IgD-negative memory B cell (primary cell): ENCODE measurements at regions not wholly inside any gene's neighbourhood (a gene's known extent, or its start where the extent isn't known, plus 50 kb on each side); places are given as distances from the start of the nearest gene placed in this dataset.
A peak's percentile ranks its signal among the peaks of the same experiment; 100 is the strongest.

ENCODE experiments used
- H3K27ac Mint-ChIP-seq, 3 donors: one replicate each; pipeline ENCODE4 v1.8.0; 2020 to 2022; ENCODE audit warnings: mild to moderate bottlenecking in 3 of 3, mixed read lengths in 3 of 3, moderate library complexity in 1 of 3
- H3K27me3 Mint-ChIP-seq: one replicate; pipeline ENCODE4 v1.8.0; 2021; ENCODE audit warnings: mixed read lengths
- H3K36me3 Mint-ChIP-seq: one replicate; pipeline ENCODE4 v1.8.0; 2020; ENCODE audit warnings: mild to moderate bottlenecking, mixed read lengths
- H3K4me1 Mint-ChIP-seq, 3 donors: one replicate each; pipeline ENCODE4 v1.8.0; 2020 to 2022; ENCODE audit warnings: mixed read lengths in 3 of 3, mild to moderate bottlenecking in 1 of 3
- H3K4me3 Mint-ChIP-seq, 4 donors: one replicate each; pipeline ENCODE4 v1.8.0; 2020 to 2022; ENCODE audit warnings: mild to moderate bottlenecking in 4 of 4, mixed read lengths in 4 of 4, moderate library complexity in 3 of 4
- H3K9me3 Mint-ChIP-seq, 3 donors: one replicate each; pipeline ENCODE4 v1.8.0; 2020 to 2021; ENCODE audit warnings: mixed read lengths in 3 of 3, mild to moderate bottlenecking in 1 of 3

DNA sequence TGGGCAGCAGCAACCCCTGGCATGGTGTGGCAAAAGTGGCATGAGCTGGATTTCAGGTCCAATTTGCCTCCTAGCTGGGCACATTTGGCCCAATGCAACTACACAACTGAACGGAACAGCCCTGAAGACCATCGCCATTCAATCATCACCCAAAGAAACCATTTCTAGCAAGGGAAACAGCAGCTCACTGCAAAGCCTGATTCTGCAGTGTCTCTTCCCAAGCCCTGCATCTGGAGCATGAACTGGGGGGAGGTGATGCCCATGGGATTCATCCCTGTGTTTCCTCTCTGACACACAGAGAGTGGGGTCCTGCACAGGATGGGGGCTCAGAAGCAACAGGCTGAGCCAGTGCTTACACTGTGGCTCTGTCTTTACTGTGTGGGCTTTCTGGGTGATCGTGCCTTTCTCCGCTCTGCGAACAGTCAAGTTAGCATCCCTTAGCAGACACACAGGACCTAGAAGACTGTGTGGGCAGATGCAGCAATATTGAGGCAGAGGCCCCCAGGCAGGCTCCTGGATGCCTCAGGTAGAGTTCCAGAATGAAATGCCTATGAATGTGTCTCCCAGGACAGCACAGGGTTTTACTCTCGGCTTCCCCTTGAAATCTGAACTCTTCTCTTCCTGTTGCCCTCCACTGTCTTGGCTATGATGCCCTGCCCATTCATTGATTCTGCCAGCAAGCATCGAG lies 91.1 kb upstream of the ALDH1A3 start:
- H3K4me1 Mint-ChIP-seq: no peaks in the 10 kb centered on the region
- H3K27me3 Mint-ChIP-seq: peaks cover 7% of the 10 kb centered on the region
- H3K27ac Mint-ChIP-seq: no peak overlapping the region
- no peaks in the 10 kb centered on the region for H3K36me3 Mint-ChIP-seq
- H3K4me3 Mint-ChIP-seq: no peak overlapping the region
- peaks cover 0 to 4% (median 0%) of the 10 kb centered on the region in 3 donors for H3K9me3 Mint-ChIP-seq

DNA sequence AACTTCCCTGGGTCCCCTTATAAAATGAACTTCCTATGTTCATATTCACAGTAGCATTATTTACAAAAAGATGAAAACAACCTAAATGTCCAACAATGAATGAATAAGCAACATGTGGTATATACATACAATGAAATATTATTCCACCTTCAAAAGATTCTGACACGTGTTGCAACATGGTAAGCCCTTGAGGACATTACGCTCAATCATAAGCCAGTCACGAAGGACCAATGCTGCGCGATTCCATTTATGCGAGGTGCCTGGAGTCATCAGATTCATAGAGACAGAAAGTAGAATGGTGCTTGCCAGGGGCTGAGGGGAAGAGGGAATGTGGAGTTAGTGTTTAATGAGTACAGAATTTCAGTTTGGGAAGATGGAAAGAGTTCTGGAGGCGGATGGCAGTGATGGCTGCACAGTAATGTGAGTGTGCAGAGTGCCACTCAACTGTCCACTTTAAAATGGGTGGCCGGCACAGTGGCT lies 88.8 kb upstream of the ALDH1A3 start:
- H3K27ac Mint-ChIP-seq: no peak overlapping the region
- no peaks in the 10 kb centered on the region for H3K36me3 Mint-ChIP-seq
- H3K4me1 Mint-ChIP-seq: no peaks in the 10 kb centered on the region
- H3K27me3 Mint-ChIP-seq: peaks cover 7% of the 10 kb centered on the region
- no peak overlapping the region for H3K4me3 Mint-ChIP-seq
- H3K9me3 Mint-ChIP-seq: peaks cover 0 to 8% (median 7%) of the 10 kb centered on the region in 3 donors

DNA sequence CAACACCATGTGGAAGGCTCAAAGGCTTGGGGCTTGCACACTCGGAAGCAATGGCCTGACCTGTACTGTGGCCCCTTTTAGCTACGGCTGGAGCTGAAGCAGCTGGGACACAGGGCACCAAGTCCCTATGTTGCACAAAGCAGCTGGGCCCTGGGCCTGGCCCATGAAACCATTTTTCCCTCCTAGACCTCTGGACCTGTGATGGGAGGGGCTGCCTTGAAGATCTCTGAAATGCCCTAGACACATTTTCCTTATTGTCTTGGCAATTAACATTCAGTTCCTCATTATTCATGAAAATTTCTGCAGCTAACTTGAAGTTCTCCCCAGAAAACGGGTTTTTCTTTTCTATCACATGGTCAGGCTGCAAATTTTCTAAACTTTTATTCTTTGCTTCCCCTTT lies 85.6 kb upstream of the ALDH1A3 start:
- no peak overlapping the region for H3K27ac Mint-ChIP-seq

DNA sequence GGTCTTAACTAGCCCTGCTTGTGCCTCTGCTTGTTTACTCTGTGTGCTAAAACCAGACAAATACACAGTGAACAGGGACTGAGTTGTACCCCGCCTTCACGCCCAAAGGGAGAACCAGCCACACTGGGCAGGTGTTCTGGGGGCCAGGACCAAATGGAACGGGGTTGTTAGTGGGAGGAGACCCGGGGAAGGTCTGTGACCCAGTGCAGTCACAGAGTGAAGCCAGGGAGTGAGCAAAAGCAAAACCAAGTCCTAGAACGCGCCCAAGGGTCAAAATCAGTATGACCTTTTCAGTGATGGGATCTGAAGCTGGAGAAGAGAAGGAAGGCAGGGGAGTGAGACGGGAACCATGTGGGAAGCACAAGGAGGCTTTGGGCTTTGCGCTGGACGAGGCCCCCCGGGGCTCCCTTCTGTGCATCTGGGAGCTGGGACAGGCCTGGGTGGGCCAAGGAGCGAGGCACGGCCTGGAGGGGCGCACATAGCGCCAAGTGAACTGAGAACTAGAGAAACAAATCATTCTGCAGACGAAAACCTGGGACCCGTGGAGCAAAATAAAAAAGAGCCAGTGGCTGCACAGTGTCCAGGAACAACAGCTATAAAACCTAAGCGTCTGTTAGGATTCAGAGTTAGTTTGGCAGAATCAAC lies 78.3 kb upstream of the ALDH1A3 start:
- Mint-ChIP-seq H3K4me1 (no peaks in the 10 kb centered on the region), H3K9me3 (peaks cover 2 to 12% (median 3%) of the 10 kb centered on the region in 3 donors), H3K4me3 (peak overlapping the region in 1 of 4 donors; percentile 54), H3K27ac (no peak overlapping the region), H3K36me3 (peaks cover 2% of the 10 kb centered on the region), H3K27me3 (no peaks in the 10 kb centered on the region)

More for the DNA sequence above, 85.6 kb upstream of the ALDH1A3 start:
- Mint-ChIP-seq H3K27me3 (peaks cover 3% of the 10 kb centered on the region), H3K4me1 (no peaks in the 10 kb centered on the region), H3K9me3 (peaks cover 0 to 13% (median 11%) of the 10 kb centered on the region in 3 donors), H3K4me3 (no peak overlapping the region), H3K36me3 (no peaks in the 10 kb centered on the region)

DNA sequence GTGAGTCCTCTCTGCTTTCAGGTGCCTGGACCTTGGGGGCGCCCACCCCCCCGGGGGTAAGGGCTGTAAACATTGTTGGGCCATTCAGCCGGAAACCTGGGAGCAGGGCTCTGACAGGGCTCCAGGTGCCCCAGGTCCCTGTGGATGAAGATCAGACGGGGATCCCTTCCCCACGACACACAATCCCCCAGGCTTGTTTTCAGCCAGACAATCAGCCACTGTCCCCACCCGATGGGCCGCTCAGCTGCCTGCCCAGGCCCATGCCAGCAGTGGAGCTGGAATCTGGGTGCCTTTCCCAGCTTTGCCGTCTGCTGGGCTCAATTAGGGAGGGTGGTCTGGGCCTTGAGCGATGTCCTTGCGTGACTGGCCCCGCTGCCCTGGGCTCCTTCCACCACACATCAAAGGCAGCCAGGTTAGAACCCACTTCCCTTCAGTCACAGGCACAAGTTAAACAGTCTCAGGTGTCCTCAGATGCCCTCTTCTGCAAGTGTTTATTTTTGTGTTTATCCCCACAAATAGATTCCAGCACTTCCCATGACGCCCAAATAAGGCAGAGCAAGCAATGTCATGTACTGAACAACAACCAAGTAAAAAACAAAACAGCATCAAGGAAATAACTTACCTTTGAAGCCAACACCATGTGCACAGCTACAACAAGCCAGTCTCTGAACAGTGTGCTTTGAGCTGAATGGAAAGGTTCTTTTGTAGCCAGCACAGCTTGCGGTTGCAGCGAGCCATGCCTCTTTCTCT lies 77.0 kb upstream of the ALDH1A3 start:
- Mint-ChIP-seq H3K4me1 (no peaks in the 10 kb centered on the region), H3K36me3 (peaks cover 2% of the 10 kb centered on the region), H3K9me3 (peaks cover 2 to 16% (median 3%) of the 10 kb centered on the region in 3 donors), H3K4me3 (no peak overlapping the region), H3K27ac (no peak overlapping the region), H3K27me3 (no peaks in the 10 kb centered on the region)

DNA sequence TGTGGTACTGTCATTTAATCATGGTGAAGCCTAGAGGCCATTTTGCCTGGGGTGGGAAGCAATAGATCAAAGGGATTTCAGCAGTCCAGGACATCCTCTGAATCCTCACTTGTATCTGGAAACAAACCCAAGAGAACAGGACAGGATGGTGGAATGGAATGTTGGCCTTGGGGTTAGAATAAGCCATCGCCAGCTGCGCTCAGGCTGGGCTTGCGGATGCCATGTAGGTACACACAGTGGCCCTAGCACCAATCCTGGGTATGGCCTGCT lies 76.5 kb upstream of the ALDH1A3 start:
- H3K4me1 Mint-ChIP-seq: no peaks in the 10 kb centered on the region
- H3K36me3 Mint-ChIP-seq: peaks cover 2% of the 10 kb centered on the region
- no peak overlapping the region for H3K27ac Mint-ChIP-seq
- no peaks in the 10 kb centered on the region for H3K27me3 Mint-ChIP-seq
- peaks cover 2 to 16% (median 3%) of the 10 kb centered on the region in 3 donors for H3K9me3 Mint-ChIP-seq
- H3K4me3 Mint-ChIP-seq: no peak overlapping the region

DNA sequence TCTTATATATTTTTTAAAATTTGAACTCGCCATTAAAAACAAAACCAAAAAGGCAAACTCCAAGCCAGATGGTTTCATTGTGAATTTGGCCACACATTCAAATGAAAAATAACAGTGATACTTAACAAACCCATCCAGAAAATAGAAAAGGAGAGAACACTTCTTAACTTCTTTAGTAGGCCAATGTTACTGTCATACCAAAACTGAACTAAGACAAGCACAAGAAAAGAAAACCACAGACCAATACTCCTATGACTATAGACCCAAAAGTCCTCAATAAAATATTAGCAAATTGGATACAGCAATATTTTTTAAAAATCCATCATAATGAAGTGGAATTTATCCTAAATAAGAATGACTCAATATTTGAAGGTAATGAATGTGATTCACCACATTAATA lies 73.5 kb upstream of the ALDH1A3 start:
- Mint-ChIP-seq H3K4me1 (no peaks in the 10 kb centered on the region), H3K27me3 (no peaks in the 10 kb centered on the region)

DNA sequence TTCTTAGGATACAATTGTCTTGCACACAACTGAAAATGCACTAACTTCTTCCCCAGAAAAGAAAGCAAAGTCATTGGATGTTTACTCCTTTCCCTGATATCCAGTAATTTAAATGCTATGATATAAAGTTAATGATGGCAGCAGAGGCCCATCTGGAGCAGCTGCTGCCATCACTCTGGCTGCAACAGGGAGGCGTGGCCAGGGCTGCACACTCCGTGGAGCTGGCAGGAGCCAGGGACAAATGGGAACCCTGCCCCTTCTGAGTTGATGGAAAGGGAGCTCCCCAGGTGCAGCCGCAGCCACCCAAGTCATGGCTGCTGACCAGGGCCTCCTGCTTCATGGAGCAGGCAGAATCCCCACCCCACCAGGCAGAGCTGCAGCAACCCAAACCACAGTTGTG lies 72.6 kb upstream of the ALDH1A3 start:
- Mint-ChIP-seq H3K36me3 (peaks cover 1% of the 10 kb centered on the region), H3K27me3 (no peaks in the 10 kb centered on the region), H3K4me3 (no peak overlapping the region), H3K27ac (no peak overlapping the region), H3K9me3 (peaks cover 6 to 19% (median 10%) of the 10 kb centered on the region in 3 donors), H3K4me1 (no peaks in the 10 kb centered on the region)

More for the DNA sequence above, 73.5 kb upstream of the ALDH1A3 start:
- Mint-ChIP-seq H3K27ac (no peak overlapping the region), H3K36me3 (peaks cover 1% of the 10 kb centered on the region), H3K9me3 (peaks cover 4 to 19% (median 10%) of the 10 kb centered on the region in 3 donors), H3K4me3 (no peak overlapping the region)

DNA sequence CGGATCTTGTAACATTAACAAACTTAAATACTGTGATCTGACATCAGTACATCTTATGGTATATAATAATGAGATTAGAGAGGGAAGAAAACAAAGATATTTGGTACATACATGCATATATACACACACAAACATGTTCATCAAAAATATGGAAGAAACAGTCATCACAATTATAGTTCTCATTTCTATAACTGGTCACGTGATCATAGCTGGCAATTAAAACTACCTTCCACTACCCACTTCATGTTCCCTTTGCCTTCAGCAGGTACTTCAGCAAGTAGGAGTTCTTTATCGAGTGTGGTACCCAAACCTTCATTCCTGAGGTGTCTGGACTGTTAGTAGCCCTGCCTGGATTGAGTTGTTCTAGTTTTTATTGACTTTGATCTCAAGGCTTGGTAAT lies 70.9 kb upstream of the ALDH1A3 start:
- Mint-ChIP-seq H3K9me3 (peaks cover 6 to 19% (median 10%) of the 10 kb centered on the region in 3 donors), H3K27me3 (no peaks in the 10 kb centered on the region), H3K4me3 (peak overlapping the region in 1 of 4 donors; percentile 20), H3K4me1 (no peaks in the 10 kb centered on the region), H3K36me3 (peaks cover 1% of the 10 kb centered on the region), H3K27ac (no peak overlapping the region)

DNA sequence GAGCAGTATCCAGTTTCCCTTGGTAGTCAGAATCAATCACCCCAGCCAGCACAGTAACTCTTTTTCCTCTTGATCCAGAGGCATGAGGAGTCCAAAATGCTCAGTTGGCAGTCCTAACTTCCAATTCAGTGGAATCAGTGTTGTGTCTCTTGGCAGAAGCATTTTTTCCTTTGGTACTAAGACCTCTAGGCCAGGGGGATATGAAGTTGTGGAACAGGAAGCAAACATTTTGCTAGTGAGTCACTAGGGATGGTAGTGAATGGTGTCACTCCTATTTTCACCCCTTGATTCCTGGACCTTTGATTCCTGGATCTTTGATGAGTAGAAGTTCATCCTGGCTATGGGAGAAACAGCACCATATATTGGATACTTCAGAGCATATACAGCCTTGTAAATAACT lies 70.5 kb upstream of the ALDH1A3 start:
- peaks cover 1% of the 10 kb centered on the region for H3K36me3 Mint-ChIP-seq
- H3K4me1 Mint-ChIP-seq: no peaks in the 10 kb centered on the region
- no peak overlapping the region for H3K4me3 Mint-ChIP-seq
- no peak overlapping the region for H3K27ac Mint-ChIP-seq
- H3K27me3 Mint-ChIP-seq: no peaks in the 10 kb centered on the region
- peaks cover 6 to 19% (median 10%) of the 10 kb centered on the region in 3 donors for H3K9me3 Mint-ChIP-seq

DNA sequence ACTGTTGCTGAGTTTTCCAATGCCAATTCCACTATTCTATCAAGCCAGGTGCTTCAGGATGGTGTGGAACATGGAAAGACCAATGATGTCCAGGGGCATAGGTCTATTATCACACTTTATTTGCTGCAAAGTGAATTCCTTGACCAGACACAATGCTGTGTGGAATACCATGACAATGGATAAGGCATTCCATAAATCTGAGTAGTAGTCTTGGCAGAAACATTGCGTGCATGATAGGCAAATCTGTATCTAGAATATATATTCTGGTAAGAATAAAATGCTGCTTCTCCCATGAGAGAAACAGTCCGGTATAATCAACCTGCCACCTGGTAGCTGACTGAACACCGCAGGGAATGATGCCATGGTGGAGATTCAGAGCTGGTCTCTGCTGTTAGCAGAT lies 70.0 kb upstream of the ALDH1A3 start:
- H3K4me1 Mint-ChIP-seq: no peaks in the 10 kb centered on the region
- peaks cover 6 to 18% (median 10%) of the 10 kb centered on the region in 3 donors for H3K9me3 Mint-ChIP-seq
- H3K27me3 Mint-ChIP-seq: no peaks in the 10 kb centered on the region
- H3K27ac Mint-ChIP-seq: no peak overlapping the region
- no peak overlapping the region for H3K4me3 Mint-ChIP-seq
- H3K36me3 Mint-ChIP-seq: peaks cover 1% of the 10 kb centered on the region

DNA sequence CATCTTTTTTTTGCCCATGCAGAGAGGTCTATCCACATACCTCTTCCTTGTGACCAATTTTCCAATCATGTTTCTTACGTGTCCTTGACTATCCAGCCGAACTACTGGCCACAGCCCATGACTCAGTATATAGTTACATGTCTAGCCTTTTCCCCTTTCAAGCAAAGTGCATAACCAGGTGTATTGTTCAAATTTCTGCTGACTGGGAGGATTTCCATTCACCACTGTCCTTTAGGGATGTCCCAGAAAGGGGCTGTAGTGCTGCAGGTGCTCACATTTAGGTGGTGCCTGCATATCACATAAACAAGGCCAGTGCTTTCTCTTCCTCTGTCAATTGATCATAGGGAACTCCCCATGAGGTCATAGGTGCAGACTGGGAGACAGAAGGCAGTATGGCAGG lies 69.4 kb upstream of the ALDH1A3 start:
- no peak overlapping the region for H3K27ac Mint-ChIP-seq
- peaks cover 1% of the 10 kb centered on the region for H3K36me3 Mint-ChIP-seq
- H3K4me3 Mint-ChIP-seq: peak overlapping the region in 1 of 4 donors; percentile 30
- H3K9me3 Mint-ChIP-seq: peaks cover 6 to 17% (median 10%) of the 10 kb centered on the region in 3 donors
- no peaks in the 10 kb centered on the region for H3K27me3 Mint-ChIP-seq
- no peaks in the 10 kb centered on the region for H3K4me1 Mint-ChIP-seq

DNA sequence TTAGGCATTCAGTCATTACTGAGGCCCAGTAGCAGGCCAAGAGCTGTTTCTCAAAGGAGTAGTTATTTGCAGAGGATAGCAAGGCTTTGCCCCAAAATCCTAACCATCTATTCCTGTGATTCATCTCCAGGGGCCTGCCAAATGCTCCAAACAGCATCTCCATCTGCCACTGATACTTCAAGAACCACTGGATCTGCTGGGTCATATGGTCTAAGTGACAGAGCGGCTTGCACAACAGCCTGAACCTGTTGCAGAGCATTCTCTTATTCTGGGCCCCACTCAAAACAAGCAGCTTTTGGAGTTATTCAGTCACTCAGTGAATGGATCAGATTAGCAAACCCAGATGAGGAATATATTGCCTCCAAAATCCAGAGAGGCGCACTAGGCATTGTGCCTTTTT lies 68.8 kb upstream of the ALDH1A3 start:
- Mint-ChIP-seq H3K4me1 (no peaks in the 10 kb centered on the region), H3K27me3 (no peaks in the 10 kb centered on the region), H3K9me3 (peaks cover 6 to 21% (median 8%) of the 10 kb centered on the region in 3 donors), H3K27ac (no peak overlapping the region), H3K36me3 (peaks cover 1% of the 10 kb centered on the region), H3K4me3 (no peak overlapping the region)

DNA sequence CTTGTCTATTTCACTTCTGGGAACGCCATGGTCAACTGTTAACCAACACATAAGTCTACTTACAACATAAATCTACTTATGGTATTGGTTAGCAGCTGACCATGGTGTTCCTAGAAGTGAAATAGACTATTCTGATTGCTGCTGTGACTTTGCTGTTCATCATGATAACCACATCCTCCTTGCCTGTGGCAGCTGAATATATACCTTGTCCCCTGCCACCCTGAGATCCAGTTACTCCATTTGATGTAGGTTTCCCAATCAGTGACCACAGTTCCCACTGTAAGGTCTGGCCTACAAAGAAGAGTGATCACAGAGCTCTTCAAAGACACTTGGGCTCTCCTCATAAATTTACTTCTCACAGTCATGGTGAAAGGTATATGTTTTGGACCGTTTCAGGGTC lies 66.8 kb upstream of the ALDH1A3 start:
- peaks cover 6 to 18% (median 9%) of the 10 kb centered on the region in 3 donors for H3K9me3 Mint-ChIP-seq
- peak overlapping the region in 1 of 4 donors; percentile 21 for H3K4me3 Mint-ChIP-seq
- H3K27me3 Mint-ChIP-seq: no peaks in the 10 kb centered on the region
- H3K27ac Mint-ChIP-seq: no peak overlapping the region
- peaks cover 3% of the 10 kb centered on the region for H3K36me3 Mint-ChIP-seq
- no peaks in the 10 kb centered on the region for H3K4me1 Mint-ChIP-seq

DNA sequence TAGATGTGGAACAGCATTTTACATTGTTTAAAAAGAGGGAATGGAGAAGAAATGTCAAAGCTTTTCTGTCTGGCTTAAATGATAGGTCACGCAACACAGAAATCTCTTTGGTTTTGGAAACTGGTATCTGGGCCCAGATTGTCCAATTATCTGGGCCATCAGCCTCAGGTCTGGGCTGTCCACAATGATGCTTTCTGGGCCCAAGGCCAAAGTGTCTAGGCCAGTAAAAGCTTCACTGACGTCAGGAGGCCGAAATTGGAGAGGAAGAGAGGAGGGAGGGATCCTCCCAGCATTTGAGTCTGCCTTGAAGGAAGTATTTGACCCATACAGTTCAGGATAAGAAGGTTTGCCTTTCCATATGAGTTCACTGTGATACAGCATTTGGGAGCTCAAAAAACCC lies 60.7 kb upstream of the ALDH1A3 start:
- H3K27me3 Mint-ChIP-seq: peaks cover 6% of the 10 kb centered on the region
- peaks cover 1% of the 10 kb centered on the region for H3K36me3 Mint-ChIP-seq
- no peak overlapping the region for H3K27ac Mint-ChIP-seq
- no peak overlapping the region for H3K4me3 Mint-ChIP-seq
- H3K4me1 Mint-ChIP-seq: peaks cover 0 to 1% (median 0%) of the 10 kb centered on the region in 3 donors
- peaks cover 2 to 17% (median 9%) of the 10 kb centered on the region in 3 donors for H3K9me3 Mint-ChIP-seq
